ENCODE measurements at regions not wholly inside any gene's neighbourhood (a gene's known extent, or its start where the extent isn't known, plus 50 kb on each side); places are given as distances from the start of the nearest gene placed in this dataset.

GRCh38 chr1:177847843-177848242 is 122.0 kb downstream of the SEC16B start:
- peak; percentile 93 for DNase-seq

- DNase-seq, result no peak
Observed at GRCh38 chr1:177838907-177839485, 130.9 kb downstream of the SEC16B start.

GRCh38 chr1:177833631-177834030 is 136.2 kb downstream of the SEC16B start:
- DNase-seq, result no peak

DNA sequence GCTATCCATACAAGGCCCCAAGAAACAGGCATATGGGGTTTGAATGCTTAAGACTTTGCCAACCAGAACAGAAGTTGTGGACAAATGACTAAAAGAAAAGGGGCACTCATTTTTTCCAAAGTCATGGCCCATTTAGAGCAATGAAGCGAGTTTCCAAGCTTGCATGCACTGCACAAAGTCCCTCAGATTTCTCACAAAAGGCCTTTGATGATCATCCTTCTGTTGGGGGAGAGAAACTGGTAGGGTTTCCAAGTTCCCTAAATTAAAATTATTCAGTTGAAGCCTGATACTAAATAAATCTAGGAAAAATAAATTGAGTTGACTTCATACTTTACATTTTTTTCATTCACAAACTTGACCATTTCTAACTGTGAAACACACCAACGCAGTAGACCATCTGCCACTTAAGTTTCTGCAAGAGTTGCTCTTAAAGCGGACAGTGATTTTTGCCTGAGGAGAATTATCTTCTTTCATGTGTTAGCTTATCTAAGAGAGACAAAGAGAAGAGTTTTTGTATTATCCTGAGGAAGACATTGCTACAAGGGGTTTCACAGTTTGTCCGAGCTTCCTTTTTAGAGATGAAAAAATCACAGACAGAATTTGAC is 139.2 kb downstream of the SEC16B start:
- DNase-seq, result no peak

GRCh38 chr1:177825276-177825901 is 144.5 kb downstream of the SEC16B start:
- no peak for DNase-seq

DNA sequence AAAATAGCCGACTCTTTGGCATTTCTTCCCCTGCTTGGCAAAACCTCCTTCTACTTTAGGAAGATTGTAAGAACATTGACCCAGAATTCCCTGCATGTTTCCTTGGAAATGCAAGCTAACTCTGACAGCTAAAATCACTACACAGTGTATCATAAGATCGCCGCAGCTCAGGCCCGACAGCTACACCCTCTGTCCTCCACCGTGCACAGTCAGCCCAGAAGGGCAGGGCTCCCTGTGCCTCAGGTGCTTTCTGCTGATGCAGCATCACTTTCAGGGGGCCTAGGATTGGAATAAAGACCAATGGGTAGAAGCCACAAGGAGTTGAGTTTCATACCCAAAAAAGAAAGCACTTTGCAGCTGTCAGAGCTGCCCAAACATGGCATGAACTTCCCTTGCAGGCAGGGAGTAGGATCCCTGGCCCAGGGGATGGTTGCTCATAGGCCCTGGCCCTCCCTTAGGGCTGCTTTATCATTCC is 145.3 kb downstream of the SEC16B start:
- no peak for DNase-seq

GRCh38 chr1:177820213-177820612 is 149.6 kb downstream of the SEC16B start:
- no peak for DNase-seq

GRCh38 chr1:177817937-177818875 is 151.7 kb downstream of the SEC16B start:
- DNase-seq, result no peak

- no peak for DNase-seq
Observed at GRCh38 chr1:177812650-177813049, 157.2 kb downstream of the SEC16B start.

- no peak for DNase-seq
Observed at GRCh38 chr1:177812144-177812543, 157.7 kb downstream of the SEC16B start.

- DNase-seq, result no peak
Observed at GRCh38 chr1:177811429-177811828, 158.4 kb downstream of the SEC16B start.

GRCh38 chr1:177809819-177810218 is 160.0 kb downstream of the SEC16B start:
- no peak for DNase-seq

GRCh38 chr1:177802304-177802703 is 167.6 kb downstream of the SEC16B start:
- DNase-seq, result no peak

DNA sequence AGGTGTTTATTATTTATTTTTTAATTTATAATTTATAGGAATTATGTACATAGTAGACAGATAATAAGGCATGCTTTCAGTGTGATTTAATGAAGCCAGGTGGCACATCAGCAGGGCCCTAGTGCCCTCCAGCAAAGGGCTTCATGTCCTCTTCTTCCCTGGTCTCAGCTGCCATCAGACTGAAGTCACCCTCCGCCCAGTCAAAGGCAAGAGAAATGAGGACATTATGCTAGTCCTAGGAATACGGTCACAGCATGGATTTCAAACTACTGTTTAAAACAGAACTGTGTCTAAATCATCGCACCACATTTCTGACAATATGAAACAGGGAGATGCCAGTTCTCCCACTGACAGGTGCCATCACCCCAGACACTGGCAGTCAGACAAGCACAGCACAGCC is 168.1 kb downstream of the SEC16B start:
- no peak for DNase-seq

GRCh38 chr1:177800400-177801088 is 169.3 kb downstream of the SEC16B start:
- peak; percentile 21 for DNase-seq

- no peak for DNase-seq
Observed at GRCh38 chr1:177799746-177800145, 170.1 kb downstream of the SEC16B start.

GRCh38 chr1:177798614-177799013 is 171.2 kb downstream of the SEC16B start:
- DNase-seq, result no peak

- no peak for DNase-seq
Observed at GRCh38 chr1:177796561-177796960, 173.3 kb downstream of the SEC16B start.

DNA sequence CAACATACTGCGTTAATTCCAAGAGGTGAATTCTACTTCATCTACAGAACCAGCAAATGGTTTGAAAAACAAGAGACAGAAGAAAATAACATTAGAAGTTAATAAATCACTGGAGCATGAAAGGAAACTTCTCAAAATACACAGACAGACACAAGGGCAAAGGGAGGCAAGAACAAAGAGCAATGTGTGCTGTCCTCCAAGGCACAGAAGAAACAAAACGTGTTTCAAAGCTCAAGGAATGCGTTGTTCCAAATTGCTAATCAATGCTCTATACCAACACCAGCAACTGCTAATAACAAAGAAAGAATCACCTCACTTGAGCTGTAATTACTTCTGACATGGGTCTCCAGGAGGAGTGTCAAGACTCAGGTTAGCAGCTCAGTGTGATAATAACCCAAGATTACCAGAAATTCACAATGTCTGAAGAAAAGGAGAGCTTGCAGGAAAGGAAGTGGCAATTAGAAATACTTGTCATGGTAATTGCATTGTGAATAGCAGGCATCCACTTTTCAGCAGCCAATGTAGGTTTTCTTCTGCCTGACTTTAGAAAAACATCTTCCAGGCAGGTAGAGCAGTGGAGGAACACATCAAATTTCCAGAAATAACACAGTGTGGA is 175.4 kb downstream of the SEC16B start:
- DNase-seq, result no peak

GRCh38 chr1:177793900-177794299 is 176.0 kb downstream of the SEC16B start:
- DNase-seq, result no peak

DNA sequence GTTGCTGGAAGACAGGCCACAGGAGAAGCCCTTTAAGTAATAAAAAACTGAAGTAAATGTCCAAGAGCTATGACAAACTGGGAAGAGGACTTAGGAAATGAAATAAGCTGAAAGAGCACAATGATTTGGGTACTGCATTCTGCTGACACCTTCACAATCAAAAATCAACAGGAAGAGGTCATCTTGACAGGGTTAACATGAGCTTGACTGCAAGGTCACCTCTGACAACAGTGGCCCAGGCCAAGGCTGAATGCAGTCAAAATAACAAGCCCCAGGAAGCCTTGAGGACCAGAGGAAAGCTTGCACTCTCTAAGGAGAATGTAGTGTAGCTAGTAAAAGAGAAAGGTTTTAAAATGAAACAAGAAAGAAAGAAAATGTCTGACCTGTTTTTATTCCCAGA is 179.3 kb downstream of the SEC16B start:
- DNase-seq, result no peak

GRCh38 chr1:177789956-177790355 is 179.9 kb downstream of the SEC16B start:
- DNase-seq, result no peak

Measured in fibroblast of skin of right quadriceps (primary cell).